AG09319 (cell line): ENCODE measurements at regions not wholly inside any gene's neighbourhood (a gene's known extent, or its start where the extent isn't known, plus 50 kb on each side); places are given as distances from the start of the nearest gene placed in this dataset.

Experiments
- DNase-seq: peaks from one replicate; pipeline ENCODE4 v3.0.0-alpha.2; 2010; ENCODE audit warnings: low read depth; ENCODE audit errors: extremely low read depth
- CTCF ChIP-seq: IDR thresholded peaks from 2 replicates; pipeline ENCODE4 v1.5.1; 2011; ENCODE audit warnings: low read depth, mild to moderate bottlenecking, inconsistent platforms, low read length, moderate library complexity

GRCh38 chrX:150219374-150220185 lies 143.5 kb upstream of the MAMLD1 start:
- TF ChIP-seq CTCF, result no peak
- no peak for DNase-seq

- no peak for TF ChIP-seq CTCF
- DNase-seq, result no peak
Measured at GRCh38 chrX:150223176-150224015, 139.7 kb upstream of the MAMLD1 start.

GRCh38 chrX:150224676-150225075 lies 138.4 kb upstream of the MAMLD1 start:
- no peak for DNase-seq
- no peak for TF ChIP-seq CTCF

- no peak for TF ChIP-seq CTCF
- no peak for DNase-seq
Measured at GRCh38 chrX:150225266-150225665, 137.9 kb upstream of the MAMLD1 start.

GRCh38 chrX:150225756-150226155 lies 137.4 kb upstream of the MAMLD1 start:
- TF ChIP-seq CTCF, result no peak
- no peak for DNase-seq

- DNase-seq, result no peak
- no peak for TF ChIP-seq CTCF
Measured at GRCh38 chrX:150226223-150226965, 136.7 kb upstream of the MAMLD1 start.
